ENCODE measurements at regions not wholly inside any gene's neighbourhood (a gene's known extent, or its start where the extent isn't known, plus 50 kb on each side); places are given as distances from the start of the nearest gene placed in this dataset.

- TF ChIP-seq CTCF (IDR thresholded peaks at IDR 0.05 in 2 of 3, conservative IDR thresholded peaks at IDR 0.05 in 1 of 3; ENCODE audit: borderline replicate concordance in 1 of 3, insufficient read depth in 1 of 3, low read depth in 2 of 3, low read length in 2 of 3) (no peak), EZH2 (IDR thresholded peaks at IDR 0.05) (no peak), SIN3A (IDR thresholded peaks at IDR 0.05; ENCODE audit: low read depth) (no peak), ELF1 (IDR thresholded peaks at IDR 0.05; ENCODE audit: borderline replicate concordance, low read depth) (no peak), YY1 (IDR thresholded peaks at IDR 0.05; ENCODE audit: extremely low read depth, insufficient replicate concordance, low read depth, low read length) (no peak), POLR2A (IDR thresholded peaks at IDR 0.05; ENCODE audit: borderline replicate concordance, extremely low read depth, insufficient read depth, insufficient read length) (no peak), ZBTB33 (IDR thresholded peaks at IDR 0.05; ENCODE audit: extremely low read depth, insufficient replicate concordance, low read length) (no peak), POLR2AphosphoS5 (IDR thresholded peaks at IDR 0.05; ENCODE audit: low read depth, low read length) (no peak)
Measured at GRCh38 chr6:97841763-97842162, 558.7 kb upstream of the MMS22L start.

Measured in HCT116 (cell line).